SH-SY5Y (cell line): ENCODE measurements at regions not wholly inside any gene's neighbourhood (a gene's known extent, or its start where the extent isn't known, plus 50 kb on each side); places are given as distances from the start of the nearest gene placed in this dataset.

ENCODE experiments used
- GATA2 ChIP-seq: IDR thresholded peaks from 2 replicates; pipeline ENCODE4 v1.6.1; 2011; ENCODE audit warnings: mild to moderate bottlenecking, low read depth, low read length
- GATA3 ChIP-seq: IDR thresholded peaks from 2 replicates; pipeline ENCODE4 v1.6.1; 2011; ENCODE audit warnings: low read depth, mild to moderate bottlenecking, low read length, moderate library complexity

DNA sequence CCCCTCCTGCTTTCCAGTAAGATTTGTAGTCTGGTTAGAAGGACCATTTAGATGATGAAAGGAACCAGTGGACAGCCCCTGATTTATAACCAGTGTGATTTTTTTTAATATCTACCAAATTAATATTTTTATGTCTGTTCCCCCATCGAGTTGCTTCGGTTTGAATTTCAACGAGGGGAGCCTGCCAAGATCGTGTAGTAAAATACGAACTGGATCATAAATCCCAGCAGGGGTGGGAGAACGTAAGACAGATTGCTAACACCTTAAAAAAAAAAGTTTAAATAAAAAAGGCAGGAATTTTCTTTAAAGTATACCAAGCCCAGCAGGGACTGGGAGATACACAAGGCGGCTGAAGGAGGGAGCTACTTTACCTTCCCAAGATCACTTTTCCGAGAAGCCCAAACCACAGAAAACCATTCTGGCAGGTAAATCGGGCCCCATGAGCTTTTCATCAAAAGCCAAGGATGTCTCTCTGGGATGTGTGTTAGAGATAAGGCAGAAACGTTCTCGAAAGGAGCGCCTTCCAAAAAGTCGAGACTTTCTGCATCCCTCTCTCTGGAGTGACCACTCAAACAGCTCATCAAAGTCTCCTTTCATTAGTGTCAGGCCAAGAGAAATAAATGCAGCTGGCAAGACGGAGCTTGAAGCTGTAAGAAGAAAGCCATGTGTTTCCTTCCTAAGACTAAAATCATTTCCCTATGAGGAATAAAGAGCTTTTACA, 270.5 kb upstream of the NFE2L3 start:
- no peak for TF ChIP-seq GATA2
- no peak for TF ChIP-seq GATA3

DNA sequence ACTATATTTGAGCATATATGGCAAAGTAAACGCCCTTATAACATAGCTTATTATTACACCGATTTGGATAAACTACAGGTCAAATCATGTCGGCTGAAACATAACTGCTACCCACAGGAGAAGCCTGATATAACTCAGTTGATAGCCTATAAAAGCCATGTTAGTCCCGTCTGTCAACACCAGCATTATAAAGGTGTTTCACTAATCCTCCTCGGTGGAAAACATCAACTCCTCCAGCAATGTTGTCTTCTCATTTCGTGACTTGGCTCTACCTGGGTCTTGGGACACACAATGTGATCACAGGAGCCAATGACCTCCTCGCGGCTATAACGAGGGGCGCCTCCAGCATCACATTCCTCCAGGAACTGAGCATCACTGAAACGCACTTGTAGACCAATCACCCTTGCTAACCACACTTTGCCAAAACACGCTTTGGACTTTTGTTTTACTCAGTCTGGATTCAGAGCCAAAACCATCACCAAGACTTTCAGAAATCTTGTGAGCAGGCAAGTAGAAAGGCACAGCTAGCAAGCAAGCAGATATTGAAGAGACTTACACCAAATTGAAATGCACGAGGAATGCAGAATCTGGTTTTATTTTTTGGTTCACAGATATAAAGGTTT, 269.7 kb upstream of the NFE2L3 start:
- no peak for TF ChIP-seq GATA2
- TF ChIP-seq GATA3, result no peak

DNA sequence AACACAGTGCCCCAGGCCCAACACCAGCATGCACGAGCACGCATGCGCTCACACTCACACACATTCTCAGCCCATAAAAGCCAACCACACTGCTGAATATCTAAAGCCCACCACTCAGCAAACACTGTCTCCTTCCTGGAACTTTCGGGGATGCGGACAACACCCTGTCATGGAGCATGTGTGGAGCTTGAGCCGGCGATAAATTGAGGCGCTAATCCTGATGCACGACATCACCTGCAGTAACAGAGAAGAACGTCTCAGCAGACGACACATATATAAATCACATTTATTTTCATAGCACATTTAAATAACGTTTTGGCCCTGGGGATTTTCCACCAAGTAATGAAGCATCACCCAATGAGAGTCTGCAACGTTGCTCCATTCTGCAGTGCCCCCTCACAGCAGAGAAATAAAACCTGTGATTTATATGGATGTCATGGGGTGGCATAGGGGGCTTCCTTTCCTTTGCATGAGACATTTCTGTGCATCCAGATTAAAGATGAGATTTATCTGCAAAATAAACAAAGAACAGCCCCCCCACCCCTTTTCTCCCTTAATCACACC, 267.7 kb upstream of the NFE2L3 start:
- TF ChIP-seq GATA2 (no peak), GATA3 (no peak)

DNA sequence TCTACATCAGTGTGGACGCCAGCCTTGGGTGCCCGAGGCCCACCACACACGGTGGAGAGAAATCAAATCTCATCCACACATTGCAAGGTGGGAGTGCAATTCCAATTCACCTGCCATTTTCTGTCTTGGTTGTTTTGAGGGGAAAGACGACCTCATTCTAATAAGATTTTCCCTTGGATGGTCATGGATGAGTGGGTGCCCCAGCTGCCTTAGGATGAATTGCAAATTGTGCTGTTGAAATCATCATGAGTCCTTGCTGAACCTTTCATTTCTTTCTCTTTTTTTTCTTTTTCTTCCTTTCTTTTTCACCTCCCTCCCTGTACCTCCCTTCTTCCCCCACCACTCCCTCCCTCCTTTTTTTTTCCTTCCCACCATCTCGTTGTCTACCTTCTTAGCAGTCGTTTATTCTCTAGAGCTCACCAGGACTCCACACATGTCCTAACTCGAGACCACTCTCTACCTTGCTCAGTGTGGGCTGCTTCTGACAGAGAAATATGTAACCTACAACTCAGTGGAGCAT, 266.9 kb upstream of the NFE2L3 start:
- TF ChIP-seq GATA2 (no peak), GATA3 (no peak)

DNA sequence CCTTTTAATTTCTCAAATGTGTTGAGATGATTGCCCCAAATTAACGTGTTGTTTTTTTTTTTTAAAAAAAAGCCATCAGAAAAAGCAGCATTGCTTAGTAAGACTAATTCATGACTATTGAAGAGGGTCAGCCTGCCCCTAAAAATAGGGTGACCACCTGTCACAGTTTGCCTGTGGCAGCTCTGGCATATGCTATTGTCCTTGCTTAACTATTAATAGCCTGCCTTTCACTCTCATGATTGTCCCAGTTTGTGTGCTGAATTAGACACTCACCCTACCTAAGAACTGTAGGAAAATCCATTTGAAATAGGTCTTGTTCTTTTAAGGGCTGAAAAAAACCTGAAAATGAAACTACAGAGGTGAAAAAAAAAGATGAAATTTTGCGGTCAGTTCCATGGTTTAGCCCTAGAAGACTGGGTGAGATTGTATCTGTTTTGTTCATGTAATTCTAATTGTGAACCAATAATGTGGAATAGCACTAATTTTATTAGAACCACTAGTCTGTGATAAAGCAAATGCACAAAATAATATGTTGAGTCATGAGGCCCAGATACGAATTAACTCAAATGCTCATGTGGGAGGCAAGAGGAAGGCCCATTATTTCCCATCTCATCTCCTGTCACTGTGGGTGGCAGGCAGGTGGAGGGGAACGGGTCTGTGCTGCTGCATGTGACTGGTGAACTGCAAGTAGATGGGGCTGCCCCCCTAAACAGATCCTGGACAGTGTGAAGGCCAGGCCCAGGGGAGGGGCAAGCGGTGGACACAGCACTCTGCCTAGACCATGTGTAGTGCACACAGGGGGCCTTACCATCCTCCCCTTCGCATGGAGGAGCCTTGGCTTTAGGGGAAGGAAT, 265.4 kb upstream of the NFE2L3 start:
- no peak for TF ChIP-seq GATA2
- no peak for TF ChIP-seq GATA3

DNA sequence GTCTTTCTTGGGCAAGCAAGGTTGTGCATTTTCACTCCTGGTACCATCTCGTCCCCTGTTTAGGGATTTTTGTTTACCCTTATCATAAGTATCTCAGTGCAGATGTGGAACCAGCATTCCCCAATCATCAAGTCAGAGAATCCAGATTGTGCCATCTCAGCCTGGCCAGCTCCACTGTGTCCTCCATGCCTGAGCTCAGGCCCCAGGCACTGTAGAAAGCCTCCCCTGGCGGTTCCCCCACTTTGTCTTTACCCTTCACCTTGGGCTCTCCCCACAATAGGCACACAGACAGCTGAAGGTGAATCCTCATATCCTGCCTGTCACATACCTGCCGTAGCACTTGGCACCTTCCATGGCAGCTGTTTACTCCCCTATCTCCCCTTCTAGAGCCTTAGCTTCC, 264.7 kb upstream of the NFE2L3 start:
- TF ChIP-seq GATA3 (no peak), GATA2 (no peak)

DNA sequence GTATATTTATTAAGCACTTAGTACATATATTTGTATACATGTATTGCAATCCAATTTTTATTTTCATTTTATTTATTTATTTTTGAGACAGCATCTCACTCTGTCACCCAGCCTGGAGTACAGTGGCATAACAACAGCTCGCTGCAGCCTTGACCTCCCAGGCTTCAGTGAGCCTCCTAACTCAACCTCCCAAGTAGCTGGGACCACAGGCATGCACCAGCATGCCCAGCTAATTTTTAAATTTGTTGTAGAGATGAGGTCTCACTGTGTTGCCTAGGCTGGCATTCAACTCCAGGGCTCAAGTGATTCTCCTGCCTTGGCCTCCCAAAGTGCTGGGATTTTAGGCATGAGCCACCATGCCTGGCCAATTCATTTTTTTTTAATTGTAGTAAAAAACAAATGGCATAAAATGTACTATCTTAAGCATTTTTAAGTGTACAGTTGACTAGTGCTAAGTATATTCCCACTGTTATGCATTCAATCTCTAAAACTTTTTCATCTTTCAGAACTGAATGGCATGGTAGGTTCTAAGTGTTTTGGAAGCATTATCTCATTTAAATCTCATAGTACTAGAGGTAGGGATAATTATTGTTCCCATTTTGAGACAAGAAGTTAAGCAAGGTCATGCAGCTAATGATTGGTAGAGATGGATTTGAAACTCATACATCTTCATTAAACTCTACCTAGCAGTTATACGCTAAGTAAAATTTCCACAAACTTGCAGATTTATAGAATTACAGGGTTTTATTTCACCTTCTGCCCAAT, 264.0 kb upstream of the NFE2L3 start:
- TF ChIP-seq GATA2, result no peak
- no peak for TF ChIP-seq GATA3

DNA sequence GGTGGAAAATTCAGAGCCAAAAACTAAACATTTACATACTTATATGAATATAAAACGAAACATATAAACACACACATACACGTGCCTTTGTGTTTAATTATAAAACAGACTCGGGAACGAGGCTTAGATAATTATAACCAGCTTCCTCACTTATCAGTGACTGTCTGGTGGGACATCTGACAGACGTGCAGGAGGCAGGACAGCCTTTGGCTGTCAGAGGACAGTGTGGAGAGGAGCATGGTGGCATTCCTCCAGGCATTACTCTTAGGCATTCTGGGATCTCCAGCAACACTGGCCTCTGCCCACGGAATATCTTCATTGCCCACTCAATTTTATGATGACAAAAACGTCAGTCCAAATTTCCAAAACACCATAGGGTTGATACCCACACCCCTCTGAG, 262.2 kb upstream of the NFE2L3 start:
- TF ChIP-seq GATA3, result no peak
- TF ChIP-seq GATA2, result no peak

DNA sequence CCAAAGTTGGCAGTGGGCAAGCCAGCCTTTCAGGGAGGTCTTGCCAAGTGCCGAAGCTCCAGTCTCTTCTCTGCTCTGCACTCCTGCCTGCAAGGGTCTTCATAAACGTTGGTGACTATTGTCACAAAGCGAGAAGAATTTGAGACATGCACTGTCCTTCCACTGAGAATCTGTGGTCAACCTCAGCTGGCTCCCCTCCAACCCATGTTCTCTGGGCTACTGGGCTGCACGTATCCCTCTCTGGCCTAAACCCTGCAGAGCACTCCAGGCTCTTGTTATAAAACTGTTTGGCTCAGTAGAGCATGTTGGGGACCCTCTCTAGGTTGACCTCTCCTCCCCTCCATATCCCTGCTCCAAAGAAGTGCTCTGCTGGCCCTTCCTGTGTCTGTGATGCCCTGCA, 260.4 kb upstream of the NFE2L3 start:
- no peak for TF ChIP-seq GATA2
- no peak for TF ChIP-seq GATA3

DNA sequence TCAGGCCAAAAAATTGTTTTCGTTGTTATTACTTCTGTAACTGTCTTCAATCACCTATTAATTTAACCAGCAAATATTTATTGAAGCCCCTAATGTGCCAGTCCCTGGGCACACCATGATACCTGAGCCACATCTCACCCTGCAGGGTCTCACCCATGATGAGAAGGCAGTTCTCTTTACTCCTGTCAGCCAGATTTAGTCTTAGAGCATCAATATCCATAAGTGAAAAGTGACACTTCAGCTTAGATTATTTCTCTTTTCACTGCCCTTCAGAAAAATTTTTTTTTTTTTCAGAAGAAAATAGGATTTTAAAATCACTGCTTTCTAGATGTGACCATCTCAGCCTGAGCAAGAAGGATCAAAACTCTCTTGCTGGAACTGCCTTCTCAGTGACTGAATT, 258.6 kb upstream of the NFE2L3 start:
- TF ChIP-seq GATA2 (no peak), GATA3 (no peak)

DNA sequence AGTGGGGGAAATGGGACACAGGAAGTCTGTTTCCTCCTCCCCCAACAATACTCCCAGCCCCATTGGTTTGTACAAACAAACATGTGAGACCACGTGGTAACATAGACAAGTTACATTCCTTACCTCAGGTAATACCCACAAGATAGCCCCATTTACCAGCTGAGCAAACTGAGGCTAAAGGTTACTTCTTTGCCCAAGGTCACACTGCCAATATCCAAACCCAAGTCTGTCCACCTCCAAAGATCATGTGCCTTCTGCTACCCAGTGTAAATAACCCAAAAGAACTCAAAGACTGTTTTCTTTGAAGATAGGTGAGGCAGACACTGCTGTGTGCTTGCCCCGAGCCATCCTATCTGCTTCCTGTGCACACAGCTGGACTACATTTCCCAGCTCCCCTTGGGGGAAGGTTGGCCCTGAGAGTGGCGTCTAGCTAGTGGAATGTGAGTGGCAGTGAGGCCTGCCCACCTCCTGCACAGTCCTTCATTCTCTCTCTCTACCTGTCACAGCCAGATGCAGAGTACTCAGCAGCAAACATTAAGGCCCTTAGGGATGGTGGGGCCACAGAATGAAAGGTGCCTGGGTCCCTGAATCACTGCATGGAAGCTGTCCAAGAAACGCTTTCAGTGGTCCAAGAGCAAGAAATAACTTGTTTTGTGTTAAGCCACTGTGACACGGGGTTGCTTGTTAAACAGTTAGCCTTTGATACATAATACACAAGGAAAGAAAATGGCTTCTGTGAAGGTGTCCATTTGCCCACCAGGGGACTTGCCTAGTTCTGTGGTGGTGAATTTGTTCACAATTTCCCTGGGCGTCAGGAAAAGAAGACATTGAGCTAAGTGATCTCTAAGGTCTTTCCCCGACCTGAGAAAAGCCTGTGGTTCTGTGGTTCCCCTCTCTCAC, 257.7 kb upstream of the NFE2L3 start:
- TF ChIP-seq GATA2 (no peak), GATA3 (no peak)

DNA sequence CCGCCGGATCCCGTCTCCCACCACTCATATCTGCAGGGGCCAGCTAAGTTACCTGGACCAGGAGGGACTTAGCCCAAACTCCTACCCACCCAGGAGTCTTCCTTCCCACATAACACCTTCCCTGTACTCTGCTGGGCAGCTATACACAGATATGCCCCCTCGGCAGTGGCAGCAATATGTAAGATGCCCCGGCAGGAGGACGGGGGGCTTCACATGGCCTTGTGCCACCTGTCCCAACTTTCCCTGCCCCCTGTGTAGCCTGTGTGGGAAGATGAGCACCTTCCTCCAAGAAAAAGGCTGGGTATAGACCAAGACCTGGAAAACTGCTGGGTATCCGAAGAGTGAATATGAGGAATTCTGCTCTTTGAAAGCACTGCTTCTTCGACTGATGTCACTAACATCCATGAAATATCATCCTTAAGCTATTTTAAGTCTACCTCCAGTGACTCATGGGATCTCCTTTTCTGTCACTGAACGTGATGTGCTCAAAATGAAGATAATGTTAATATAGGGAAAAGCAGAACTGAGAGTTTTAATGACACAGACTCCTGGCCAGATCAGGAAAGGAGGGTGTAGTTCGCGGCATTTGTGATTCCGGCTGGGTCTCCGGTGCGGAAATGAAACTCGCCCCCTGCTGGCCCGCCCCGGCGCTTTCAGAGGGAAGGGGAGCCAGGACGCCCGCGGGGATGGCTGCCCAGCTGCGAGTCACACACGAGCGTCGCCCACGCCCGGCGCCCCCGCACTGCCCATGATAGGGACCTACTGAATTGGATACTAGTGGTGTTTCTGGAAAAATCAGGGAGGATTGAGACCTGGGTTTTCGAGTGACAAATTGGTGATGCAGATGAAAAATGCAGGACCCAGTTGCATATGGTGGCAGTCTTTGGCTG, 256.9 kb upstream of the NFE2L3 start:
- TF ChIP-seq GATA3 (no peak), GATA2 (no peak)

DNA sequence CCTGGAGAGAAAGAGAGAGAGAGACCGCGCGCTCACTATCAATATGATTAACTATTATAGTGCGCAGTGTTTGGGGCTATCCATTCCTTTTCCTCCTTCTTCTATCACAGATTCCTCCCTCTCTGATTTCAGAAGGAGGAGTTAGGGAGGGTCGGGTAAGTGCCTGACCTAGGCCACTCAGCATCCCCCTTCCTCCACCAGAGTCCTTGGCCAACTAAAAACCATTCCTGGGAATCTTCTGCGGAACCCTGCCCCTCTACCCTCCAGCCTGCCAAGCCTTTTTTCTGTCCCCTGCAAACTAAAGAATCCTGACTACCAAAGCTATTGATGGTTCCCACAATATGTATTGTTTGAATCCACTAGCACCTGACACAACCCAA, 256.2 kb upstream of the NFE2L3 start:
- TF ChIP-seq GATA2, result no peak
- TF ChIP-seq GATA3, result no peak
